Activated CD4-positive, alpha-beta T cell treated with anti-CD3 and anti-CD28 coated beads for 24 hours (primary cell): ENCODE measurements at regions not wholly inside any gene's neighbourhood (a gene's known extent, or its start where the extent isn't known, plus 50 kb on each side); places are given as distances from the start of the nearest gene placed in this dataset.

Experiments used
- DNase-seq, 2 donors: peaks; one replicate each; pipeline ENCODE4 v3.0.0-alpha.2; 2020; ENCODE audit warnings: low read depth in 2 of 2

GRCh38 chr2:147076634-147077033 is 768.2 kb upstream of the ACVR2A start:
- DNase-seq = no peak

- no peak for DNase-seq
These were observed 776.8 kb upstream of the ACVR2A start for GRCh38 chr2:147068071-147068470.

- no peak for DNase-seq
These were observed 777.7 kb upstream of the ACVR2A start for GRCh38 chr2:147067136-147067535.

- DNase-seq = no peak
These were observed 782.8 kb upstream of the ACVR2A start for GRCh38 chr2:147062073-147062472.

- no peak for DNase-seq
These were observed 783.6 kb upstream of the ACVR2A start for GRCh38 chr2:147061269-147061668.

GRCh38 chr2:147057892-147058490 is 786.8 kb upstream of the ACVR2A start:
- no peak for DNase-seq

- no peak for DNase-seq
These were observed 793.0 kb upstream of the ACVR2A start for GRCh38 chr2:147051814-147052213.

GRCh38 chr2:147051248-147051647 is 793.6 kb upstream of the ACVR2A start:
- no peak for DNase-seq

- no peak for DNase-seq
These were observed 794.9 kb upstream of the ACVR2A start for GRCh38 chr2:147049957-147050356.

- no peak for DNase-seq
These were observed 798.4 kb upstream of the ACVR2A start for GRCh38 chr2:147046473-147046872.

GRCh38 chr2:147045113-147045512 is 799.7 kb upstream of the ACVR2A start:
- DNase-seq = peak; percentile 32 to 42

GRCh38 chr2:147041121-147041494 is 803.7 kb upstream of the ACVR2A start:
- DNase-seq = no peak

GRCh38 chr2:147040298-147041120 is 804.3 kb upstream of the ACVR2A start:
- DNase-seq = no peak

GRCh38 chr2:147037048-147037447 is 807.8 kb upstream of the ACVR2A start:
- no peak for DNase-seq

- DNase-seq = no peak
These were observed 811.8 kb upstream of the ACVR2A start for GRCh38 chr2:147033044-147033443.

- DNase-seq = no peak
These were observed 812.9 kb upstream of the ACVR2A start for GRCh38 chr2:147031897-147032296.

- DNase-seq = no peak
These were observed 813.7 kb upstream of the ACVR2A start for GRCh38 chr2:147030966-147031720.

GRCh38 chr2:147027436-147027835 is 817.4 kb upstream of the ACVR2A start:
- no peak for DNase-seq

GRCh38 chr2:147026664-147027295 is 818.0 kb upstream of the ACVR2A start:
- no peak for DNase-seq

- DNase-seq = no peak
These were observed 818.9 kb upstream of the ACVR2A start for GRCh38 chr2:147025646-147026585.

- DNase-seq = no peak
These were observed 825.5 kb upstream of the ACVR2A start for GRCh38 chr2:147019311-147019710.
